Epithelial cell of esophagus (primary cell): ENCODE measurements at regions not wholly inside any gene's neighbourhood (a gene's known extent, or its start where the extent isn't known, plus 50 kb on each side); places are given as distances from the start of the nearest gene placed in this dataset.

Experiments used
- DNase-seq: peaks from one replicate; pipeline ENCODE4 v3.0.0; 2010; ENCODE audit warnings: low read depth
- H3K4me3 ChIP-seq: 2 replicates; pipeline ENCODE4 v1.5.1; 2011; ENCODE audit warnings: mild to moderate bottlenecking, low read length, control low read depth
- TF ChIP-seq, protein P1 (sequence below): IDR thresholded peaks from 2 replicates; pipeline ENCODE4 v1.5.1; 2011; ENCODE audit warnings: low read depth, mild to moderate bottlenecking, low read length, control low read depth, inconsistent platforms; ENCODE audit not compliant: insufficient read depth; ENCODE audit errors: missing control alignments

DNA sequence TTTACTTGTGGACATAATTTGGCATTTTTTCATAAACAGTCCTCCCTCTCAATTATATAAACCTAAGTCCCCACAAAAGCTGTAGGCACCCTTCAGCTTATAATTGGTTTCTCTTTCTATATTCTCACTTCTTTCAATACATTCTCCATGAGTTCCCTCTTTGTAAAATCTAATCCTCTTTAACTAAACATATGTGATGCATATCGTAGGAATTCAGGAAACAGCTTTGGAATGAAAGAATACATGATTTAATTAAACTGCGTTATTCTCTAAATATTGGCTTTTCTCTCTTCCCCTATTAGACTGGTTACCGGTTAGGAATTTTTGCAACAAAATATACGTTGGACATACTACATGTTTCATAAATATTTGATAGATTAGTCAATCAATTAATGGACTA lies 1122.6 kb downstream of the FLRT2 start:
- TF ChIP-seq, protein P1, sequence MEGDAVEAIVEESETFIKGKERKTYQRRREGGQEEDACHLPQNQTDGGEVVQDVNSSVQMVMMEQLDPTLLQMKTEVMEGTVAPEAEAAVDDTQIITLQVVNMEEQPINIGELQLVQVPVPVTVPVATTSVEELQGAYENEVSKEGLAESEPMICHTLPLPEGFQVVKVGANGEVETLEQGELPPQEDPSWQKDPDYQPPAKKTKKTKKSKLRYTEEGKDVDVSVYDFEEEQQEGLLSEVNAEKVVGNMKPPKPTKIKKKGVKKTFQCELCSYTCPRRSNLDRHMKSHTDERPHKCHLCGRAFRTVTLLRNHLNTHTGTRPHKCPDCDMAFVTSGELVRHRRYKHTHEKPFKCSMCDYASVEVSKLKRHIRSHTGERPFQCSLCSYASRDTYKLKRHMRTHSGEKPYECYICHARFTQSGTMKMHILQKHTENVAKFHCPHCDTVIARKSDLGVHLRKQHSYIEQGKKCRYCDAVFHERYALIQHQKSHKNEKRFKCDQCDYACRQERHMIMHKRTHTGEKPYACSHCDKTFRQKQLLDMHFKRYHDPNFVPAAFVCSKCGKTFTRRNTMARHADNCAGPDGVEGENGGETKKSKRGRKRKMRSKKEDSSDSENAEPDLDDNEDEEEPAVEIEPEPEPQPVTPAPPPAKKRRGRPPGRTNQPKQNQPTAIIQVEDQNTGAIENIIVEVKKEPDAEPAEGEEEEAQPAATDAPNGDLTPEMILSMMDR: no peak
- DNase-seq: no peak
- H3K4me3 ChIP-seq: no peak overlapping the region

DNA sequence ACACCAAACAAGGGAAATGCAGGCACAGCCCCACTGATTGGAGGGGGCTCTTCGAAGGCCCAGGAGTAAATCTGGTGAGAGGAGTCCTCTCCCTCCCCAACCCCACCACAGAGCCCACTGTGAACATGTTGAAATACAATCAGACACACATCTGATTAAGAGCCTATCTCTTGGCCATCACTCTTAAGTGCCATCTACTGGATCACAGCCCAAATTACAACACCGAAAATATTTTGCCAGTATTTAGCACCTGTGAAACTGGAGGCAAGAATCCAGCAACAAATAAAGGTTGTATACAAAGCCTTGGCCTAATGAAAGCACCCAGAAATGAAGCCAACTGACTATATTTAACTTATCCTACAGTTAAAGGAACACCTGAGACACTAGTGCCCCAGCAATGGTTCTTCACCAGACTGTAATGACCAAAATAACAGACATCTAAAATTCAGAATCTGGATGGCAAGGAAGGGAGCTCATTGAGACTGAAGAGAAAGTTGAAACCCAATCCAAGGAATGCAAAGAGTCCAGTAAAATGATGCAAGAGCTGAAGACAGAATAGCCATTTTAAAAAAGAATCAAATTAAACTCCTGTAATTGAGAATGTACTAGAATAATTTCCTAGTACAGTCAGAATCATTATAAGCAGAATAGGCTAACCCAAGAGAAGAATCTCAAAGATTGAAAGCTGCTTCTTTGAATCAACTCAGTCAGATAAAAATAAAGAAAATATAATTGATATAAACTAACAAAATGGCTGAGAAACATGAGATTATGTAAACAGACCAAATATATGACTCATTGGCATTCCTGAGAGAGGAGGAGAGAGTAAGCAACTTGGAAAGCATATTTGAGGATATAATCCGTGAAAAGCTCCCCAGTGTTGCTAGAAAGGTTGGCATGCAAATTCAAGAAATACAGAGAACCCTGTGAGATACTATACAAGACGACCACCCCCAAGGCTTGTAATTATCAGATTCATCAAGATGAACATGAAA lies 1117.0 kb downstream of the FLRT2 start:
- no peak overlapping the region for H3K4me3 ChIP-seq
- peak; percentile 57 for DNase-seq
- TF ChIP-seq, protein P1: peak; percentile 42

DNA sequence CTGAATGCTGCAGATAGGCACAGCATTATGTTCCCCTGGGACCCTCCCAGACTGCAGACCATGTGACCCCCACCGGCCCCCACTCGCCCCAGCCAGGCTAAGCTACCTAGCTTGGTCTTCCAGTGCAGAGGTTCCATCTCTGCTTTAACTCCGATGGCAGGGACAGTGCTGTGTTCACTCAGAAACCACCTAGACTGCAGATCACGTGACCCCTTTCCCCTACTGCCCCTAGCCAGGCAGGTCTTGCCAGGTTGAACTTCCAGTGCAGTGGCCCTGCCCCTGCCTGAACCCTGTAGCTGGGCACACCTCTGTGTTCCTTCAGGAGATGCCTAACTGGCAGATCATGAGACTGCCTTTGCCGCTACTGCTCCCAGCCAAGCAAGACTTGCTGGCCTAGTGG lies 1116.2 kb downstream of the FLRT2 start:
- no peak for DNase-seq
- H3K4me3 ChIP-seq: no peak overlapping the region
- TF ChIP-seq, protein P1: no peak

DNA sequence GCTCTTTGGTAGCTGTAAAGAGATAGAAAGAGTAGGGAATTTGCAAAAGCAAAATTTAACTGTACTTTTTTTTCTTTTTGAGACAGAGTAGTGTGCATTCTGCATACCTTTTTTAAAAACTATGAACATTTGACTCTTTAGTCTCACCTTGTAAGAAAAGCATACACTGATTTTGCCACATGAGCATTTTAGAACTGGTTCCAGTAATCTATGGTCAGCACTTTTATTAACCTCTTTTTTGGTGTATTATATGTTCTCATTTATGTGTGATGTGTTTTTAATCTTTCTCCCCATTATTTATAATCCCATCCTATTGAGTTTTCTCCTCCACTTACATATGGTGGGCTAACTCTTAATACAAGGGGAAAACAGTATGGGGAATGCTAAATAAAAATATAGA lies 1111.4 kb downstream of the FLRT2 start:
- TF ChIP-seq, protein P1: no peak
- DNase-seq: no peak
- H3K4me3 ChIP-seq: no peak overlapping the region

DNA sequence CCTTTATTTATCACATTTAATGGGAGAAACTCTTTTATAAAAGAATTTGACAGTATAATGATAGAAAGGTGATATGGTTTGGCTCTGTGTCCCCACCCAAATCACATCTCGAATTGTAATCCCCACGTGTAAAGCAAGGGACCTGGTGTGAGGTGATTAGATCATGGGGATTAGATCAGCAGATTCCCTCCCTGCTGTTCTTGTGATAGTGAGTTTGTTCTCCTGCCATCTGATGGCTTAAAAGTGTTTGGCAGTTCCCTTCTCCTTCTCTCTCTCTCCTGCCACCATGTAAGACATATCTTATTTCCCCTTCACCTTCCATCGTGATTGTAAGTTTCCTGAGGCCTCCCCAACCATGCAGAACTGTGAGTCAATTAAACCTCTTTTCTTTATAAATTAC lies 1110.3 kb downstream of the FLRT2 start:
- TF ChIP-seq, protein P1: no peak
- H3K4me3 ChIP-seq: no peak overlapping the region
- DNase-seq: no peak

DNA sequence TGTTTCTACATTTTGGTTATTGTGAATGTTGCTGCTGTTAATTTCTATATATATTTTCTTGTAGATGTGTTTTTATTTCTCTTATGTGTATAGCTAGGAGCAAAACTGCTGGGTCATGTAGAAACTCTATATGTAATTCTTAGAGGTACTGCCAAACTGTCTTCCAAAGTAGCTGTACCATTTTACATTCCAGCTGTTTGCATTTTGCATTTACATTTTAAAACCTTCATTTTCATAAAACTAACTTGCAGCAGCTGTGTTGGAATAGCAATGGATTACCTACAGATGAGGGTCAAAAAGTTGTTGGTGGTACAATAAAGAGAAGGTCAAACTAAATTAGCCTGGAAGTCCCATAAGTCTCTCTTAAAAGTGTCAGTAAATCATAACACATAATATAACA lies 1109.7 kb downstream of the FLRT2 start:
- no peak for DNase-seq
- no peak overlapping the region for H3K4me3 ChIP-seq
- TF ChIP-seq, protein P1: no peak

DNA sequence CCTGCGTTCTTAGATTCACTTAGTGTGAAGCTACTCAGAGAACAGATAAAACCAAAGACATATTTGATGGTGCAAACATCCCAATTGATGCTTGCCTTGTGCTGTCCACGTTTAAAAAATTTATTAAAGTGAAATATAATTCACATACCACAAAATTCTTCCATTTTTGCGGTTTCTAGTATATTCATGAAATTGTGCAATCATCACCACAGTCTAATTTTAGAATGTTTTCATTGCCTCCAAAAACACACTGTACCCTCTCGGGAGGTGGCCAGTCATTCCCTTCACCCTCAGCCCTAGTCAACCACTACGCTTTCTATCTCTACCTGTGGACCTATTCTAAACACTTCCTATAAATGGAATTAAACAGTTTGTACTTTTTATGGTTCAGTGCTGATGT lies 1109.2 kb downstream of the FLRT2 start:
- TF ChIP-seq, protein P1: no peak
- H3K4me3 ChIP-seq: no peak overlapping the region
- no peak for DNase-seq
